Brain microvascular endothelial cell (primary cell): ENCODE measurements at regions not wholly inside any gene's neighbourhood (a gene's known extent, or its start where the extent isn't known, plus 50 kb on each side); places are given as distances from the start of the nearest gene placed in this dataset.

Experiments used
- DNase-seq: peaks from one replicate; pipeline ENCODE4 v3.0.0-alpha.2; 2020
- H3K27ac ChIP-seq: fragments of 250-450 bp; sonication (Bioruptor Pico); 2 replicates; pipeline ENCODE4 v1.5.1; 2020; ENCODE audit warnings: mild to moderate bottlenecking, moderate library complexity
- H3K27me3 ChIP-seq: fragments of 250-450 bp; sonication (Bioruptor Pico); replicated peaks from 2 replicates; pipeline ENCODE4 v1.5.1; 2020; ENCODE audit warnings: mild to moderate bottlenecking
- H3K36me3 ChIP-seq: fragments of 250-450 bp; sonication (Bioruptor Pico); replicated peaks from 2 replicates; pipeline ENCODE4 v1.5.1; 2020; ENCODE audit warnings: mild to moderate bottlenecking
- H3K4me3 ChIP-seq: 2 replicates; pipeline ENCODE4 v1.5.1; 2011; ENCODE audit warnings: low read depth, mild to moderate bottlenecking, control low read depth, low read length, moderate library complexity
- in situ Hi-C: cut with HindIII; loops from 2 replicates; pipeline ENCODE4 v1.10.0; 2017; ENCODE audit warnings: low sequenced_read_pairs, low pct_ligation_motif_present
- TF ChIP-seq, protein P1 (sequence below): IDR thresholded peaks from 2 replicates; pipeline ENCODE4 v1.5.1; 2011; ENCODE audit warnings: low read depth, mild to moderate bottlenecking, moderate library complexity, low read length, control low read depth, inconsistent platforms; ENCODE audit errors: missing control alignments

DNA sequence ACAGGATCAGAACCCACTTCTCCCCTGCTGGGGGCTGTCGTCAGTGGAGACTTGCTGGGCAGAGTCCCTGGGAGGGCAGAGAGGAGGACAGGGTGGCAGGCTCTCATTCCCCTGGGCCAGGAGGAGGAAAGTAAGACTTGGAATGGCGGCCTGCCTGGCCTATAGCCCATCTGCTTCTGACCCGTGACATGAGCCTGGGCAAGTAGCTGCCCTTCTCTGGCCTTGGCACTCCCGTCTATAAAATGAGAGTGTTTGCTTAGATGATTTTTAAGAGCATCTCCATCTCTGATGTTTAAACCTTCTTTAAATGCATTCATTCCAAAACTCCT is 173.0 kb downstream of the DDX1 start:
- no peaks in the 10 kb centered on the region for H3K27me3 ChIP-seq
- H3K4me3 ChIP-seq: no peak overlapping the region
- H3K36me3 ChIP-seq: no peaks in the 10 kb centered on the region
- in situ Hi-C loops: no loop called here
- TF ChIP-seq, protein P1, sequence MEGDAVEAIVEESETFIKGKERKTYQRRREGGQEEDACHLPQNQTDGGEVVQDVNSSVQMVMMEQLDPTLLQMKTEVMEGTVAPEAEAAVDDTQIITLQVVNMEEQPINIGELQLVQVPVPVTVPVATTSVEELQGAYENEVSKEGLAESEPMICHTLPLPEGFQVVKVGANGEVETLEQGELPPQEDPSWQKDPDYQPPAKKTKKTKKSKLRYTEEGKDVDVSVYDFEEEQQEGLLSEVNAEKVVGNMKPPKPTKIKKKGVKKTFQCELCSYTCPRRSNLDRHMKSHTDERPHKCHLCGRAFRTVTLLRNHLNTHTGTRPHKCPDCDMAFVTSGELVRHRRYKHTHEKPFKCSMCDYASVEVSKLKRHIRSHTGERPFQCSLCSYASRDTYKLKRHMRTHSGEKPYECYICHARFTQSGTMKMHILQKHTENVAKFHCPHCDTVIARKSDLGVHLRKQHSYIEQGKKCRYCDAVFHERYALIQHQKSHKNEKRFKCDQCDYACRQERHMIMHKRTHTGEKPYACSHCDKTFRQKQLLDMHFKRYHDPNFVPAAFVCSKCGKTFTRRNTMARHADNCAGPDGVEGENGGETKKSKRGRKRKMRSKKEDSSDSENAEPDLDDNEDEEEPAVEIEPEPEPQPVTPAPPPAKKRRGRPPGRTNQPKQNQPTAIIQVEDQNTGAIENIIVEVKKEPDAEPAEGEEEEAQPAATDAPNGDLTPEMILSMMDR: no peak
- DNase-seq: no peak
- no peak overlapping the region for H3K27ac ChIP-seq

DNA sequence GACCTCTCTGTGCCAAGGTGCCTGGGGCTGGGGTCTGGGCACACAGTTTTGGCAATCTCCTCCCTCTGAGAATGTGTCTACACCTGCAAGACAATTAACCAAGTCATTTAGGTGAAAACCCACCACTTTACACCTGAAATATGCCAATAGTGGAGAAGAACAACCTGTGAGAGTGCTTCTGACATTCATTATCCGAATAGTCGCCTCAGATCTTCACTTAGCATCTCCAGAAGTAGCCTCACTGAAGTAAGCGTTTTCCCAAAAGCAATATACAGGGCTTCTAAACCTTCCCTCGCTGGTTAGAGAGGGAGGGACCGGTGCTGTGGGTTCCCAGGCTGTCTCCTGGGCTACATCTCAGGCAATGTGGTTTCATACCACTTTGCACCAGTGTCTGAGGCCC is 173.5 kb downstream of the DDX1 start:
- in situ Hi-C loops: no loop called here
- no peak for DNase-seq
- no peaks in the 10 kb centered on the region for H3K36me3 ChIP-seq
- no peak overlapping the region for H3K27ac ChIP-seq
- TF ChIP-seq, protein P1: no peak
- no peaks in the 10 kb centered on the region for H3K27me3 ChIP-seq
- H3K4me3 ChIP-seq: no peak overlapping the region

DNA sequence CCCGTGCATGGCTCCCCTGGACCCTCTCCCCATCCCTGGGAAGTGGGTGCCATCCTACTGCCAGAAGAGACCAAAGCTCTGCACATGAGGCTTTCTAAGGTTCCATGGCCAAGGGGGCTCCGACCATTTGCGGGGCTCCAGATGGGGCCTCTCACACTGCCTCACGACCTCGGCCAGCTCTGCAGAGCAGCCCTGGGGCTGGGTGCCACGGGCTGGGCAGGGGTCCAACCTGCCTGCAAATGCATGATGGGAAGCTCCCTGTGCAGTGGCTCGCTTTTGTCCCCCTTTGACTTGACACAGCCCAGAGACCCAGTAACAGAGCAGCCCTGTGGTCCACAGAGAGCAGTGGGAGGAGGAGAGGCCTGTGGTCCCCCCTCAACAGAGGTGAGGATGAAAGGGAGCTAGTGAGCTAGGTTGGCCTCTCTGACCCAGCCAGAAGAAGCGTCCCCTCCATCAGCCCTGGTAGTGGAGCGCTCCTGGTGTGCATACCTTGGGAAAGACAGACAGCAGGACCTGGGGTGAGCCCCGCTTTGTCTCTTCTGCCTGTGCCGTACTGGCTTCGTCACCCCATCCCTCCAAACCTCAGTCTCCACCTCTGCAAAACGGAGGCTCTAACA is 174.1 kb downstream of the DDX1 start:
- H3K4me3 ChIP-seq: no peak overlapping the region

DNA sequence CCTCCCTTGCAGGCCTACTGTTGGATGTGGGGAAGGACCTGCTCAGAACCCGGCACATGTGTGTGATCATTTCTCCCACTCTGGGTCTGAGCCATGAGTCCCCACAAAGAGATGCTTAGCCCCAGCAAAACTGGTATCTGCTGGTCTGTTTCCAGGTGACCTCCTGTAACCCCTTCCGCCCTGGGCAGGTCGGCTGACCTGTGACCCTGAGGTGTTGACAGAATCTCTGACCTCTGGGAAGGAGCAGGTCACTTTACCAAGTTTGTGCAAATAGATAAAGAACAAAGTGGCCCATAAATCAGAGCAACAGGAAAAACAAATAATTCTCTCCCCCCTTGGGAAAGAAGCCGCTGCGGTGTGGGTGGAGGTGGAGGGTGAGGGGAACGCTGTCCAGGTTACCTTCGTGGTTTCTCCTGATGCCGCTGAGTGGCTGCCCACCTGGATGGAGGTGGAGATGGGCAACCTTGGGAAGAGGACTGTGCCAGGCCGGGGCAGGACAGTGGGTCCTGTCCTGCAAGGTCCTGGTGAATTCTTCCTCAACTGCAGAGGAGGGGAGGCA is 174.0 kb upstream of the MYCN start:
- no peak for DNase-seq
- no peaks in the 10 kb centered on the region for H3K27me3 ChIP-seq
- no peaks in the 10 kb centered on the region for H3K36me3 ChIP-seq
- TF ChIP-seq, protein P1: no peak
- H3K4me3 ChIP-seq: no peak overlapping the region
- H3K27ac ChIP-seq: no peak overlapping the region
- in situ Hi-C loops: no loop called here

More for the DNA sequence above, 174.1 kb downstream of the DDX1 start:
- DNase-seq: no peak
- H3K27ac ChIP-seq: no peak overlapping the region
- in situ Hi-C loops: no loop called here
- no peaks in the 10 kb centered on the region for H3K36me3 ChIP-seq
- no peaks in the 10 kb centered on the region for H3K27me3 ChIP-seq
- TF ChIP-seq, protein P1: no peak

DNA sequence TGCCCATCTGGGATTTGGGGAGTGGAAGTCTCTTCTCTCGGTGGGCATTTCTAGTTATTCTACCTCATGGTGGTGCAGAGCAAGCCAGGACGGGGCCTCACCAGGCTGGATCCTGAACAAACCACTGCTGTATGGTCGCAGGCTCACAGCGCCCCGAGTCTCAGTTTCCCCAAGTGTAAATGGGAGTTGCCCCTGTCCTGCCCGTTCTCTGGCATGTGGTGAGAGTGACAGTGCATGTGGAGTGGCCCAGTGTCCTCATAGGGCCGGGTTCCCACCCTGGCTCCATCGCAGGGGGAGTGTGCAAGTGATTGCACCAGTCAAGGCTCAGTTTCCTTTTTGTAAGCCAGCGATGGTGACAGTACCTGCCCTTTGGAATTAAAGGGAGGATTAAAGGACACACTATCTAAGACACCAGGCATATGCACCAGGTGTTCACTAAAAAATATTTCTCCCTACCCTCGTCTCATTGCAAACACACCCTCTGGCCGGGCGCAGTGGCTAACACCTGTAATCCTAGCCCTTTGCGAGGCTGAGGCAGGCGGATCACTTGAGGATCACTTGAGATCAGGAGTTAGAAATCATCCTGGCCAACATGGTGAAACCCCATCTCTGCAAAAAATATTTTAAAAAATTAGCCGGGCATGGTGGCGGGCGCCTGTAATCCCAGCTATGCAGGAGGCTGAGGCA is 173.3 kb upstream of the MYCN start:
- in situ Hi-C loops: no loop called here
- DNase-seq: no peak
- no peak overlapping the region for H3K27ac ChIP-seq

More for the DNA sequence above, 173.3 kb upstream of the MYCN start:
- Histone ChIP-seq H3K4me3 (no peak overlapping the region), H3K27me3 (no peaks in the 10 kb centered on the region), H3K36me3 (no peaks in the 10 kb centered on the region)
- TF ChIP-seq, protein P1: no peak
